SHP77 treated with DMSO at 0.1 percent for 48 hours (cell line): ENCODE measurements at regions not wholly inside any gene's neighbourhood (a gene's known extent, or its start where the extent isn't known, plus 50 kb on each side); places are given as distances from the start of the nearest gene placed in this dataset.

Experiments used
- DNase-seq: peaks from one replicate; lab custom pipeline; 2025; lab: John Stamatoyannopoulos, UW

DNA sequence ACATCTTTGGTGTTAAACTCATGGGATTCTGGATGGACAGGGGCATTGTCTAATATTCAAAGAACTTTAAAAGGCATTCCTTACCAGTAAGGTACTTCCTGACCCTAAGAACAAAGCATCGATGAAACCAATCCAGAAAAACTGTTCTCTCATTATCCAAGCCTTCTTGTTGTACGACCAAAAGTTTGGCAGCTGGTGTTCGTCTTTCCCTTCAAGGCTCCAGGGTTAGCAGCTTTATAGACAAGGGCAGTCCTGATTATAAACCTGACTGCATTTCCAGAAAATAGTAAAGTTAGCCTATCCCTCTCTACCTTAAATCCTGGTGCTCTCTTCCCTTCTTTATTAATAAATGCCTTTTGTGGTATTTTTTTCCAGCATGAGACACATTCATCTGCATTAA lies 149.4 kb upstream of the MRPS30 start:
- no peak for DNase-seq

DNA sequence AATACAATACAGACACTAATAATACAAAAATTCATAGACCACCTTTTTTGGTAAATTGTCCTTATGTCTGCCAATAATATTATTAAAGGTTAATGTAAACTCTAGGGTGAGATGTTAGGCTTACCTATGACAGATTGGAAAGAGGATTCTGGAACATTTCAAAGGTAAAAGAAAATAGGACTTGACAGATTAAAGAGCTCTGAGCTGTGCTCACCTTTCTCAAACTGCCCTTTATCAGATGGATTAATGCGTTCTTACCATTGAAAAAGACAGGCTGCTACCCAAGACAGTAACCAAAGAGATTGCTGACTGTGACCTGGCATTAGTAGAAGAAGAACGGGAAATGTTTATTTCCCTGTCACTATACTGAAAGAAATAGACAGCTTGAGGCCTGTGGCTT lies 156.1 kb upstream of the MRPS30 start:
- DNase-seq: no peak

DNA sequence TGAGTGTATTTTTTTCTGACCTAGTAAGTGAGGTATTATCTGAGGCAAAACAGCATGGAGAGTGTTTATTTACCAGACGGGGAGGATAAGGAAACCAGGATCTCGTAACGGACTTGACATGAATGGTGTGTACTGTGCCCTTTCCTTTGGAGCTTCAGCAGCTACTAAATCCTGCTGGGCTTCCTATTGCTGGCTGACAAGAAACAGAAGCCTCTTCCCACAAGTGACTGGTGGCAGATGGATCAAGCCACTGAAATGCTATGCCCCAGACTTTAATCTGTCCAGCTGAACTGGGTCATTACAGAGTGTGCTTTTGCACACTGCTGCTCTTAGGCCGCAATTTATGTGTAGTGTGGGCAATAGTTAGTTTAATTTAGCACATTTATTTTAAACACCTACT lies 162.7 kb upstream of the MRPS30 start:
- DNase-seq: no peak

DNA sequence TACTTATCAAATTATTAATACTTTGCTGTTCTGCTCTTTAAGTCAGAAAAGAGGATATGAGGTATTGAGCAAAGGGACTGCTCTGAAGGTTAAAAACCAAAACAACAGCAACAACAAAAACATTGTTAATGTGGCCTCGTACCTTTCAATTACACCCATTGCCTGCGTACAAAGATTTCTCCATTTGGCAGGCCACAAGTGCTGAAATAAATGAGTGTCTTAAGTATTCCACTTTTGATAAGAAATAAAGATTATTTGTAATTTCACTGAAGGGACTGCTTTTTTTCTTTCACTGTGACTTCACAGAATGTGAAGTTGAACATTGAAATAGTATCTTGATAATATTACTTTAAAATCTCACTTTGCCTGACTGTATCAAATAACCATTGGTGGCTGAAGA lies 163.2 kb upstream of the MRPS30 start:
- no peak for DNase-seq

DNA sequence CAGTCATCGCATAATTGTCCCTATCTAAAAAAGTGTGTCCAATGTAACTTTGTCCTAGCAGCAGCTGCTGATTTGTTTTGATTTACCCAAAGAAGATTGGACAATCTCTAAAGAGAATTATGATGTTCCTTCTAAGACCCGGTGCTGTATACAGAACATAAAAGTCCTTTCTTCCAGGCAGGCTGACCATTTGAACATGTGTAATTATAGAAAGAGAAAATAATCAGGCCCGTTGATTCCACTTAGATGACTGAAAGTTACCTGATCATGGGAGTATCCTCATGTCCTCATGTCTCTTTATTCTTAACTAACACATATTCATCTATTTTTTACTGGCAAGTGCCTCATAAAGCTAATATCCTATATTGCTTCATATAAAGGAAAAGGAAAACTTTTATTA lies 164.1 kb upstream of the MRPS30 start:
- no peak for DNase-seq

DNA sequence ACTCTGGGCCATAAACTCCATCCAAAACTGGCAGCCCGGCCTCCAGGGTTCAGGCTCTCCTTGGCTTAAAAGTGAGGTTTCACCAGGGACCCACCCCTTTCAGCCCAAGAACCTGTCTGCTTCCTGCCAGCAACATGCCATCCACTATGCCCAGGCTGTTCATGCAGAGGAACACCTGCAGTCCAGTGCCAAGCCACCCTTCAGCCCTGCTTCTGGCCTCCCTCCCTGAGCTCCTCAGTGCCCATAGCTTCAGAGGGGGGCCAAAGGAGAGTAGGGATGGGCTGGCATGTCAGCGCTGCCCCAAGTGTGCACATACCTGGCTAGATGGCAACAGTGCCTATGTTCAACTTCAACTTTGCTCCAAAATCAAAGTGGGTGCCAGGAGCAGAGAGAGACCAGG lies 166.9 kb upstream of the MRPS30 start:
- no peak for DNase-seq

DNA sequence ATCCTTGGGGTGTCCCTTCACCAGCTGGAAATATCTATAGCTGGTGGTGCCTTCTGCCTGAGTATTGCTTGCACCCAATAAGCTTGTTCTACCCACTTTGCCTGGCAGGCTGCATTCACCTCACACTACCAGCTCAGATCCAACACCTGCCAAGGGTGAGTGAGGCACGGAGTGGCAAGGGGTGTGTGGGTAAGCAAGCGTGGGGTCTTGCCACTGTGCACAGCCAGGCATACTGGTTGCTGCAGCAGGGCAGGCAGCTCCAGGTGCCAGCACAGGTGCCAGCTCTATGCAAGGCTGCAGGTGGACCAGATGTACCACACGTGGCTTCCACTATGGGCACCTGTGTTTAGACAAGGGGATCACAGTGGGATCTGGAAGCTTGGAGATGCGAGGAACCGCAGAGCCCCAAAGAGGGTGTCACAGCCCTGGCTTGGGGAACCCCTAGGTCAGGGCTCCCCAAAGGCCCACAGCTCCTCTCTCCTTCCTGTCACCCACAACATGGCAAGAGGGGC lies 167.7 kb upstream of the MRPS30 start:
- DNase-seq: no peak

DNA sequence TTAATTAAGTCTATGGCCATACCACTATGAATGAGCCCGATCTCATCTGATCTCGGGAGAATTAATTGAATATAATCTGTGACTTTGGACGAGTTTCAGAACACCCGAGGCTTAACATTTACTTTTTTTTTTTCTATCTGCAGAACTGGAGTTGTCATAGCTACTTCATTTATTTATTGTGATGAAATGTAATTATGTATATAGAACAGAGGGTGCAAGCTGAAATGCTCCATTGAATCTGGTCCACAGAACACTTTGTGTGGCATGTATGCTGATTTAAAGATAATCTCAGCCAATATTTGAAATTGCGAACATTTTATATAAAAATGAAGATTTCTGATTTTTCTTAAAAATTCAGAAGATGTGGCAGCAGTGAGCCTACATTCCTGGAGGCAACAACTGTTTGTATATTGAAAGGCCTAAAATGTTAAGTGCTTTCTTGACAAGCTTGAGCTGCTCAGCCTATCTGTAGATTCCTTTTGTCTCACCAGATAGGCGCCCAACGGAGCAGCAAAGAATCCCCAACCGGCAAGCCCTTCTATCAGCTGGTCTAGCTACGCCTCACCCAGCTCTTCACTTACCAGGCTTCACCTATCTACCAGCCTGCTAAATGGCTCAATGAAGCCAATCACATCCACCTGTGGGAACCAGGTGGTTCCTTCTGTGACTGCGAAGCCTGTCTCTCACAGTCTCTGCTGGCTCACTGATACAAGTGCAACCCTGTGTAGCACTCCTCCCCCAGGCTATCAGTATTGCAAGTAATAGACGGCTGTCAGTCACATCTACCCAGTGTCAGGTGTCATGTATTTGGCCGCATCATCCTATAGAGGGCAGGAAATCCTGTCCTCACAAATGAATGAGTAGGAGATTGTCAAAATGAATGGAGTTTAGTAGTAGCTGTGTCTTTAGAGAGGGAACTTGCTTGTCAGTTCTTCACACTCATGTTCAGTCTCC lies 170.6 kb upstream of the MRPS30 start:
- DNase-seq: no peak

DNA sequence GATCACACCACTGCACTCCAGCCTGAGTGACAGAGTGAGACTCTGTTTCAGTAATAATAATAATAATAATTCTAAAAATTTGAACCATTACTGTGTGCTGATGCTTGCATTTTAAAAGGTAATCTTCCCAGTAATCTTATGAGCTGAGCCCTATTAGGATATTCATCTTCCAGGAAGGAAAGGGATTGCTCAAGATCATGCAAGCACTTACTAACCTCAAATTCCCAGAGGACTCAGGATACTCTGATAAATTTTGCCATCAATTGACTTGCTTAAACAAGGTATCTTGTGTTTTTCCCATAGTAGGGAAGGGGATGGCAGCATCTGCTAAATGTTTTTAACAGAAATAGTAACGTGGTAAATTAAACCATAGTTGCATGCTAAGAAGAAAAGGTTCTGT lies 176.4 kb upstream of the MRPS30 start:
- DNase-seq: no peak

DNA sequence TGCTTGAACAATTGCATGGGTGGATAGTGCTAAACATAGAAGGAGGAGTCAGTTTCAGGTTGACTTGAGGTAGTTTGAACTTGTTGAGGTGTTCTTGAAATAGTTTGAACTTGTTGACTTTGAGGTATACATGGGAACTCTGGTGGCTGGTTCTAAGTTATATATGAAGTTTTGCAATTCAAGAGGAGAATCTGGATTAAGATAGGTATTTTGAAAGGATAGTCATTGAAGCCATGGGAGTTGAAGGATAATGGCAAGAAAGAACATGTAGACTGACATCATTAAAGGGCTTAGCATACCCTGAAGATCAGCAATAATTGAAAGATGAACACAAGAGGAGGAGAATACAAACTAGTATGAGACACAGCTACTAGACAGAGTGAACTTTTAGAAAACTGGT lies 181.9 kb upstream of the MRPS30 start:
- DNase-seq: no peak

DNA sequence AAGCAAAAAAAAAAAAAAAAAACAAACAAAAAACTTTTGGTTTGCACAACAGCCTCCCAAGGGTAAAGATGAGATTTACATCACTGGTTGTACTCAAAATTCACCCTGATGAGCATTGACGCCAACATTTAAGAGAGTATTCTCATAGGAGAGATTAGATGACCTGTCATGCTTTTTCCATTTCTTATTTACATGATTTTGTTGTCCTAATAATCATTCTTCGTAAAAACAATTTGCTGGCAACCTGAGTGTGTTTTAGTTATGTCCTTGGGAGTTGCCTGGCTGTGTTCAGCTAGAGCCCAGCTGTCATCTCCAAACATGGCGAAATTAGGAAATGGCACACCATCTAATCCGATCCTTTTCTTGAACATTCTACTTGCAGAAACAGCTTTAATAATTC lies 186.4 kb upstream of the MRPS30 start:
- DNase-seq: no peak

DNA sequence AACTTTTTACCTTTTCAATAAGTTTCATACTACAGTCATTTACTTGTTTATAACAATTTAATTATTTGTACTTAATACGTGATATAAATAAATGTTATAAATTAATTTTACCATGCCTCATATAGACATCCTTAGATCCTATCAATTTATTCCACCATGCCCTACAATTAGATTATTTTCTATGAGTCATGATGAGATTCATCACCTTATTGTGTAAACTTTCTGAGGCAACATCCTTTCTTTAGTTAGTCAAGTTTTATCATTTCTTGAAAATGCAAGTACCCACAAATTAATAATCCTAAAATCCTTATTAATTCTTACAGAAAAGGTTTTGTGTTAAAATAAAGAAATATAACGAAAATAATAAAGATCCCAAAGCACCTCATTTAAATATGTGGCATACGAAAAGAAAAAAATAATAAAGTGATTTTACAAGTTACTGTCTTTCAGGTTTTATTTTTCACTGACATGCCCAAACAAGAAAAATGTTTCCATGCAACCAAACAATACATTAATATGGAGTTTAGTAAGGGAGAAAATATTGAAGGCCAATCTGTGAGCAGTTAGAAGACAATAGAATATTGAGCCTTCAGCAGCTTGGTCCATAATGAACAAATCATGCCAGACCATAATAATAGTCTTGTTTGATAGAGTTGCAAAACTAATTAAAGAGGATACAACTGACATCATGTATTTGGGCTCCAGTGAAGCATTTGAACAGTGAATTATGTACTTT lies 188.7 kb upstream of the MRPS30 start:
- DNase-seq: no peak

DNA sequence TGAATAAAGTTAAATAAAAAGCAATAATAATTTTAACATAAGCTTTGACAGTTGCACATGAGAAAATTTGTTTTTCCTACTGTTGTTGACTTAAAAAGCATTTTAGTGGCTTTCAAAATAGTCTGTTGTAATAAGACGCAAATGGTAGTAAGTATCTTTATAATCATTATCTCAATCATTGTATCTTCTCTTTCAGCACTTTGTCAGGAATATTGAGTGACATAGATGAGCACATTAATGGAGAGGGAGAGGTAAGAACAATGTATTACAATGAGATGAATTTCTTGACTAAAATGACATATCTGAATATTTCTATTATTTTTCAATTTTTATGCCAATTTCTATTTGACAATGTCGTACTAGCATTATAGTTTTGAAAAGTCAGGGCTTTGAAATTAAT lies 193.9 kb upstream of the MRPS30 start:
- DNase-seq: no peak

DNA sequence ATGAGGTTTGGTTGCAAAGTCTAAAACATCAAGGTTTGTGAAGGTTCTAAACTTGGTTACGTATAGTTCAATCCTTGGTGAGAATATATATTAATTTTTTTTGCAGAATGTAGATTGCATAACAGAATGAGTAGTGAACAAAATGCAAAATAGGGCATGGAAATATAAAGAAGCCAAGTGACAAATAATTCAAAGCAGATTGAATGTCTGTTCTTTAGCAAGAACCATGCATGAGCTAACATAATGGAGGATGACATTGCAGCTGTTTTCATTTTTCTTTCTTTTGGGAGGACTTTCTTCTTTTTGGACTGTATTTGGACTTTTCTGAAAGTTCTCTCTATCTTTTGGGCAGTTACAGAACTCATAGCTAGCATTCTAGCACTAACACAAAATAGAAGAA lies 194.8 kb upstream of the MRPS30 start:
- DNase-seq: no peak

DNA sequence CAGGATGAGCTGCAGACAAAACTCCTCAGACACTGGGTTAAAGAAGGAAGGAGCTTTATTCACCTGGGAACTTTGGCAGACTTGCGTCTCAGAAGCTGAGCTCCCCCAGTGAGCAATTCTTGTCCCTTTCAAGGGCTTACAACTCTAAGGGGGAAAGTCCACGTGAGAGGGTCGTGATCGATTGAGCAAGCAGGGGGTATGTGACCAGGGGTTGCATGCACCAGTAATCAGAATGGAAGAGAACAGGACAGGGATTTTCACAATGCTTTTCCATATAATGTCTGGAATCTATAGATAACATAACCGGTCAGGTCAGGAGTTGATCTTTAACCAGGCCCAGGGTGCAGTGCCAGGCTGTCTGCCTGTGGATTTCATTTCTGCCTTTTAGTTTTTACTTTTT lies 202.8 kb upstream of the MRPS30 start:
- no peak for DNase-seq

DNA sequence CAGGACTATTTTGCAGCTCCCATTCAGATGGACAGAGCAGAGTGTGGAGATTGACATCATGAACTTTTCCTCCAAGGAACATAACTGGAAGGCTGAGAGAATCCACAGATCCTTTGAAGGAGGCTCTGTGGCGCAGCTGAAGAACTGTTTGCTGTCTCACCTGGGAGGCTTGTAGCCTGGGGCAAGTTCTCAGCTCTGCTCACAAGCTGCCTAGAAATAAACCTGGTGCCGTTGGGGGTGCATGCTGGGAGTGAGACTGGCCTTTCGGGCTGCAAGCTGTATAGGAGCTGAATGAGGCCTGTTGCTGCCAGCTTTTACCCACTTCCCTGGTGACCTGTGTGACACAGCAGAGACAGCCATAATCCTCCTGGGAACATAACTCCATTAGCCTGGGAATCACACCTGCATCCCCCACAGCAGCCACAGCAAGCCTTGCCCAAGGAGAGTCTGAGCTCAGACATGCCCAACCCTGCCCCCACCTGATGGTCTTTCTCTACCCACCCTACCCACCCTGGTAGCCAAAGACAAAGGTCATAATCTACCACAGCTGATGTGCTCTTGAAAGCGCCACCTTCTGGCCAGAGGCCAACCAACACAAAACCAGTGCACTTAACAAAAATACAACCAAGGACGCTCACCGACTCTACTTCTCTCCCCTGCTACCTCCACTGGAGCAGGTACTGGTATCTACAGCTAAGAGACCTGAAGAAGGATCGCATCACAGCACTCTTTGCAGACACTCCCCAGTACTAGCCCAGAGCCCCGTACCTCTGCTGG lies 205.1 kb upstream of the MRPS30 start:
- DNase-seq: no peak

DNA sequence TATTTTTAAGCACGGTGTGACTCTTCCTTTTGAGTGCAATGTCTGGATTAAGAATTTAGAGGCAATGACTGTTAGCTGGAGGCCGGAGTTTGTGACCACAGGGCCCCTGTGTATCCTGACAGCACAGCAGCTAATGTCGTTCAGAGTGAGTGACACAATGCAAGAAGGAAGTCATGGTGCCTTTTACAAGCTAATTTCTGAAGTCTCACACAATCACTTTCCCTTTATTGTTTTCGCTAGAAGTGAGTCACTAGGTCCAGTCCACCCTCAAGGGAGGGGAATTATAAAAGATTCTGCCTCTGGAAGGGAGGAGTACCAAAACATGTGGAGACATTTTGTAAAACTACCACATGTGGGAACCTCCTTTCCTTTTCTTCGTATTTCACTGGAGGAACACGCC lies 185.5 kb upstream of the FGF10 start:
- DNase-seq: no peak

DNA sequence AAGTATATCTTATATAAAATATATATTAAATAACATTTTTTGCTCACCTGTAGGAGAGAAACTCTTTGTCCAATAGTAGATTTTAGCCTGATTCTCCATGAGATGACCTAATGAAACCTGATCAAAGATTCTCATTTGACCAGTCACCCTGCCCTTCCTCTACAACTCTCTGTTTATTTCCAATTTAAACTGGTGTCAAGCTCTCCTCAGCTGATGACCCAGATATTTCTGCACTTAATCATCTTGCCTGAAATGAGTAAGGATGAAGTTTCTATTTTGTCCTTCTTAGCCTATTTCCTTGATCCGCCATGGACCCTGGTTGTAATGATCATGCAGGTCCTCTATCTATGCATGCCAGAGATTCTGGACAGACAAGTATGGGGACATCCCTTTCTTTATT lies 179.3 kb upstream of the FGF10 start:
- no peak for DNase-seq

DNA sequence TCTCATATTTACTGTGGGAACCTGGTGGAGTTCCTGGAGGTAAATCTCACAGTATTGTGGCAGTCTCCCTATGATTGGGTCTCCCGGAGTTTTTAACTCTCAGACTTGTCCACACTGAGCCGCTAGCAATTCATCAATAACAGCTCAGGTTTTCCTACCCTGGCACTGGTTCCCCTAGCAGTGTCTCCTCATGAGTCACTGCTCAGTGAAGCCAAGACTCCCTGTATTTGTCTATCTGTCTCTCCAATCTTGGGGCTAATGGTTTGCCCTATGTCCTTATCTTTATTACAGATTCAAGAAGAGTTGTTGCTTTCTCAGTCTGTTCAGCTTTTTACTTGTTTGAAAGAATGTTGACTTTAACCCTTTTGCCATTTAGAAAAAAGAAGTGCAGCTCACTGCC lies 176.7 kb upstream of the FGF10 start:
- DNase-seq: no peak

DNA sequence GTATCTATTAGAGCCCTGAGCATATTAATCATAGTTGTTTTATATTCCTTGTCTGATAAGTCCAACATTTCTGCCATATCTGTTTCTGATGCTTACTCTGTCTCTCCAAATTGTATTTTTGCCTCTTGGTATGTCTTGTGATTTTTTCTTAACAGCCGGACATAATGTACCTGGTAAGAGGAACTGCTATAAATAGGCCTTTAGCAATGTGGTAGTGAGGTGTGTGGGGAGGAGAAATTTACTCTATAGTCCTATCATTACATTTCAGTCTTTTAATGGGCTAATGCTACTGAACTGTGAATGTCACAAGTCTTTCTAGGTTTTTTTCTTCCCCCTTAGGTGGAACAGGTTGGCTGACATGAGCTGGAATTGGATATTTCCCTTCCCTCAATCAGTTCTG lies 176.1 kb upstream of the FGF10 start:
- no peak for DNase-seq

DNA sequence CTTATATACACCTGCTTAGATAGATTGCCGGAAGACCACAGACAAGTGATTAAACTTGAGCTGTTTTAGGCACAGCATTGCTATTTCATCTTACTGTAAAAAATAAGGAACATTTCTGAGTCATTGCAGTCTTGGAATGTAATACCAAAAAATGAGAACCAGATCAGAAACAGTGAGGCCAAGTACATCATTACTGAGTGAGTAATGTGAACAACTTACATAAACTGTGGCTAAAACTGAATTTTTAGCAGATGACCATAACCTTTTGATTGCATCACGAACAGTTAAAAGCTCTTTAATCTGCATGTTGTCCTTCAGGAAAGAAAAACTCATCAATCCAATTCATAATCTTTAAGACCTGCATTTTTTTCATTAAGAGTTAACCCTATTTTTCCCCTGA lies 157.1 kb upstream of the FGF10 start:
- no peak for DNase-seq

DNA sequence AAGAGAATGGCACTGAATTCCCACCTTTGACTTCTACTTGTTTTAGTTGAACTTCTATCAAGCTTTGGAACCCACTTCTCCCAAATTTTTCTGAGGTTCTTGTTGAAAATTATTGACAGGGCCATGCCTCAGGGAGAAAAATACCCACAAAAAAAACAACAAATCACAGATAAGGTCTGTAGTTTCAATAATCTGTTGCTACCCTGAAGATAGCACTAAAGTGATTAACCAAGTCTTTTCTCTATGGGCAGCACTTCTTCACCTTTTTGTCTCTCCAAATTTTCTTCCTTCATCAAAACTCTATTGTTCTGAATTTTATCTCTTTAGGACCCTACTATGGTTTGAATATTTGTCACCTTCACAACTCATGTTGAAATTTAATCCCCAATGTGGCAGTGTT lies 154.3 kb upstream of the FGF10 start:
- DNase-seq: no peak

DNA sequence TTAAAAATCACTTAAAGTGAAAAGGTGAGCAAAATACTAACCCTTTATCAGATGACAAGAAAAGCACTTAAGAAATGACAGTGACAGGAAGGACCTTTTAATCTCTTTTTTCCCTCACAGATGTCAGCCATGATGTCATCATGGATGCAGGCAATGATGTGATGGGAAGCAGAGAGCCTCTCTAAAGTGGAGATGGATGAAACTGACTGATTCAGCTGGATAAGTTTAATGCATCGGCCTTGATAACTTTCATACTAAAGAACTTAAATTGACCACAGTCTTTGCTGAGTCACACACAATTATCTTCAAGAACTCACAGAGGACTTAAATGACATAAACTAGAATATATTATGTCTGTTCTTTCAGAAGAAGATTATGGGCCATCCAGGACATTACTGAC lies 153.2 kb upstream of the FGF10 start:
- DNase-seq: no peak
